Mesenchymal stem cell (in vitro differentiated cells and primary cell): ENCODE measurements at regions not wholly inside any gene's neighbourhood (a gene's known extent, or its start where the extent isn't known, plus 50 kb on each side); places are given as distances from the start of the nearest gene placed in this dataset.

Source experiments
- DNase-seq: peaks from one replicate; pipeline ENCODE4 v3.0.0-alpha.2; 2013
- H2AFZ ChIP-seq: one replicate; pipeline ENCODE4 v1.6.1; 2013; ENCODE audit warnings: low read depth, mild to moderate bottlenecking, control low read depth, inconsistent platforms, low read length, moderate library complexity
- H2AK5ac ChIP-seq: 2 replicates; pipeline ENCODE4 v1.6.1; 2013; ENCODE audit warnings: low read length, moderate library complexity, mild to moderate bottlenecking, inconsistent platforms; ENCODE audit not compliant: severe bottlenecking
- H2BK120ac ChIP-seq: one replicate; pipeline ENCODE4 v1.6.1; 2013; ENCODE audit warnings: low read depth, mild to moderate bottlenecking, inconsistent platforms, low read length, moderate library complexity
- H2BK12ac ChIP-seq, 2 experiments: one replicate each; pipeline ENCODE4 v1.6.1; 2013; ENCODE audit warnings: inconsistent platforms in 2 of 2, low read length in 2 of 2, mild to moderate bottlenecking in 2 of 2, moderate library complexity in 2 of 2, control low read depth in 1 of 2
- H2BK15ac ChIP-seq: one replicate; pipeline ENCODE4 v1.6.1; 2013; ENCODE audit warnings: mild to moderate bottlenecking, low read depth, inconsistent platforms; ENCODE audit not compliant: poor library complexity, severe bottlenecking
- H2BK5ac ChIP-seq: 2 replicates; pipeline ENCODE4 v1.6.1; 2013; ENCODE audit warnings: low read depth, mild to moderate bottlenecking, low read length, control low read depth, inconsistent platforms; ENCODE audit not compliant: poor library complexity, severe bottlenecking
- H3K14ac ChIP-seq, 2 experiments: one replicate each; pipeline ENCODE4 v1.6.1; 2013; ENCODE audit warnings: inconsistent platforms in 2 of 2, low read length in 2 of 2, control low read depth in 1 of 2, mild to moderate bottlenecking in 1 of 2, moderate library complexity in 1 of 2
- H3K18ac ChIP-seq, 2 experiments: one replicate each; pipeline ENCODE4 v1.6.1; 2013; ENCODE audit warnings: inconsistent platforms in 2 of 2, low read length in 2 of 2, control low read depth in 1 of 2, low read depth in 1 of 2, mild to moderate bottlenecking in 1 of 2
- H3K23ac ChIP-seq, 2 experiments: one replicate each; pipeline ENCODE4 v1.6.1; 2013; ENCODE audit warnings: inconsistent platforms in 2 of 2, low read length in 2 of 2, mild to moderate bottlenecking in 2 of 2, moderate library complexity in 2 of 2, control low read depth in 1 of 2
- H3K27ac ChIP-seq: 2 replicates; pipeline ENCODE4 v1.5.1; 2013; ENCODE audit warnings: mild to moderate bottlenecking, moderate library complexity, low read length, control low read depth, inconsistent platforms; ENCODE audit not compliant: poor library complexity, severe bottlenecking
- H3K27me3 ChIP-seq, 2 experiments: 2 replicates each; pipeline versions ENCODE4 v1.6.1 to v1.7.0; 2013; ENCODE audit warnings: low read length in 2 of 2, mild to moderate bottlenecking in 2 of 2, moderate library complexity in 2 of 2, control low read depth in 1 of 2, inconsistent platforms in 1 of 2; ENCODE audit not compliant: control insufficient read depth in 1 of 2, insufficient read depth in 1 of 2
- H3K36me3 ChIP-seq, 2 experiments: 2 replicates each; pipeline versions ENCODE4 v1.6.1 to v1.7.0; 2013; ENCODE audit warnings: low read length in 2 of 2, control low read depth in 1 of 2, inconsistent platforms in 1 of 2, low read depth in 1 of 2, mild to moderate bottlenecking in 1 of 2; ENCODE audit not compliant: insufficient read depth in 2 of 2, control insufficient read depth in 1 of 2
- H3K4ac ChIP-seq, 2 experiments: one replicate each; pipeline ENCODE4 v1.6.1; 2013; ENCODE audit warnings: inconsistent platforms in 2 of 2, low read length in 2 of 2, mild to moderate bottlenecking in 2 of 2, moderate library complexity in 2 of 2, control low read depth in 1 of 2, low read depth in 1 of 2
- H3K4me1 ChIP-seq: 2 replicates; pipeline ENCODE4 v1.6.1; 2013; ENCODE audit warnings: low read depth, low read length, control low read depth; ENCODE audit not compliant: control insufficient read depth, insufficient read depth
- H3K4me2 ChIP-seq: 2 replicates; pipeline ENCODE4 v1.6.1; 2013; ENCODE audit warnings: low read length, mild to moderate bottlenecking, inconsistent platforms; ENCODE audit not compliant: poor library complexity, severe bottlenecking
- H3K4me3 ChIP-seq, 2 experiments: 2 replicates each; pipeline versions ENCODE4 v1.5.1 to v1.7.0; 2013; ENCODE audit warnings: low read length in 2 of 2, mild to moderate bottlenecking in 2 of 2, control low read depth in 1 of 2, low read depth in 1 of 2; ENCODE audit not compliant: insufficient read depth in 1 of 2
- H3K79me1 ChIP-seq: replicated peaks from 2 replicates; pipeline ENCODE4 v1.6.1; 2013; ENCODE audit warnings: mild to moderate bottlenecking, control low read depth, low read length, inconsistent platforms; ENCODE audit not compliant: poor library complexity, severe bottlenecking
- H3K9ac ChIP-seq: 2 replicates; pipeline ENCODE4 v1.7.0; 2013; ENCODE audit warnings: mild to moderate bottlenecking, low read length, moderate library complexity
- H3K9me3 ChIP-seq: 2 replicates; pipeline ENCODE4 v1.7.0; 2013; ENCODE audit warnings: mild to moderate bottlenecking, low read length; ENCODE audit not compliant: control insufficient read depth
- H4K8ac ChIP-seq: one replicate; pipeline ENCODE4 v1.6.1; 2013; ENCODE audit warnings: inconsistent platforms, mild to moderate bottlenecking, low read length, moderate library complexity
- H4K91ac ChIP-seq: one replicate; pipeline ENCODE4 v1.6.1; 2013; ENCODE audit warnings: mild to moderate bottlenecking, low read length, inconsistent platforms
- WGBS: methylation state at CpG from one replicate; pipeline ENCODE4 v1.1.7; 2013; ENCODE audit warnings: mixed read lengths; 5-methylcytosine and 5-hydroxymethylcytosine counted together

DNA sequence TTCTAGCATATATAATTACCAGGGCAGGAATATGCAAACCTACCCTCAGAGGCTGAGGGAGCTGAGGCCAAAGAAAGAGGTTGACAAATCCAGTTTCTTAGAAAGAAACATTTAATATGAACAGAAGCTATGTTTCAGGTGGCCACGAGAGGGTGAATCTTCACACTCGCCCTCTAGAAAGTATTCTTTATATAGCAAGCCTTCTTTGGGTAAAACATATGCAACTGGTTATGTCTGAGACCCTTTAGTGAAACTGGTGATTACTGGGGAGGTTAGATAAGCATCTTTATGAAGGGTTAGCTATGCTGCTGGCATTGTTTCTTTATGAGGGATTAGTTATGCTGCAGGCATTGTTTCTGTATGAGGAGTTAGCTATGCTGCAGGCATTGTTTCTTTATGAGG is 50.7 kb upstream of the GOLGA6L2 start:
- no peak overlapping the region for H2BK15ac ChIP-seq
- H3K4me2 ChIP-seq = no peak overlapping the region
- H2BK120ac ChIP-seq = no peak overlapping the region
- H2AFZ ChIP-seq = no peak overlapping the region
- no peak overlapping the region for H2BK12ac ChIP-seq
- H3K9me3 ChIP-seq = no peaks in the 10 kb centered on the region
- no peak overlapping the region for H3K23ac ChIP-seq
- H2AK5ac ChIP-seq = no peak overlapping the region
- H4K8ac ChIP-seq = no peak overlapping the region
- peaks cover 0 to 5% of the 10 kb centered on the region in 2 experiments for H3K27me3 ChIP-seq
- no peak overlapping the region for H3K4ac ChIP-seq
- H3K18ac ChIP-seq = no peak overlapping the region
- no peaks in the 10 kb centered on the region for H3K36me3 ChIP-seq
- H3K4me3 ChIP-seq = no peak overlapping the region
- H3K4me1 ChIP-seq = no peaks in the 10 kb centered on the region
- H3K9ac ChIP-seq = no peak overlapping the region
- no peak overlapping the region for H2BK5ac ChIP-seq
- no peaks in the 10 kb centered on the region for H3K79me1 ChIP-seq
- H3K14ac ChIP-seq = no peak overlapping the region
- no CpG with 5 or more reads among the region's 2 CpGs for WGBS
- no peak overlapping the region for H4K91ac ChIP-seq
- DNase-seq = peak; percentile 1
- H3K27ac ChIP-seq = no peak overlapping the region
